ENCODE measurements at regions not wholly inside any gene's neighbourhood (a gene's known extent, or its start where the extent isn't known, plus 50 kb on each side); places are given as distances from the start of the nearest gene placed in this dataset.

DNA sequence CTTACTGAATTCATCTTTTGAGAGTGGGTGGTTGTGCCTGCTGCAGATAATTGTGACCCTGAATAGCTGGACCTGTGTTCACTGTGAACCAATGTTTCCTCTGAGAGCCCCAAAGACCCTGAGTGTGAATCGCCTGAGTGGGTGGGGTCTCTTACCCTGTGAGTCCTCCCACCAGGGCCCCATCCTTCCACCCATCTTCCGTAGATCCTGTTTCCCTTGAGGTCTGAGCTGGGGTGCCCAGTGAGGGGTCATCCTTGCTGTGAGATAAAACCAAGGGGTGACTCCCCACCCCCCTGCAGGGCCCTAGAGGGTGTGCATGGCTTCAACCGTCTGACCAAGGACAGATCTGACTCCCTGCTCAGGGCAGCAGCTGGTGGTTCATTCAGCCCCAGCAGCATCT lies 78.0 kb upstream of the ZNF479 start:
- no peak for TF ChIP-seq EP300 (IDR thresholded peaks at IDR 0.05; ENCODE audit: borderline replicate concordance)
- TF ChIP-seq, protein P1, sequence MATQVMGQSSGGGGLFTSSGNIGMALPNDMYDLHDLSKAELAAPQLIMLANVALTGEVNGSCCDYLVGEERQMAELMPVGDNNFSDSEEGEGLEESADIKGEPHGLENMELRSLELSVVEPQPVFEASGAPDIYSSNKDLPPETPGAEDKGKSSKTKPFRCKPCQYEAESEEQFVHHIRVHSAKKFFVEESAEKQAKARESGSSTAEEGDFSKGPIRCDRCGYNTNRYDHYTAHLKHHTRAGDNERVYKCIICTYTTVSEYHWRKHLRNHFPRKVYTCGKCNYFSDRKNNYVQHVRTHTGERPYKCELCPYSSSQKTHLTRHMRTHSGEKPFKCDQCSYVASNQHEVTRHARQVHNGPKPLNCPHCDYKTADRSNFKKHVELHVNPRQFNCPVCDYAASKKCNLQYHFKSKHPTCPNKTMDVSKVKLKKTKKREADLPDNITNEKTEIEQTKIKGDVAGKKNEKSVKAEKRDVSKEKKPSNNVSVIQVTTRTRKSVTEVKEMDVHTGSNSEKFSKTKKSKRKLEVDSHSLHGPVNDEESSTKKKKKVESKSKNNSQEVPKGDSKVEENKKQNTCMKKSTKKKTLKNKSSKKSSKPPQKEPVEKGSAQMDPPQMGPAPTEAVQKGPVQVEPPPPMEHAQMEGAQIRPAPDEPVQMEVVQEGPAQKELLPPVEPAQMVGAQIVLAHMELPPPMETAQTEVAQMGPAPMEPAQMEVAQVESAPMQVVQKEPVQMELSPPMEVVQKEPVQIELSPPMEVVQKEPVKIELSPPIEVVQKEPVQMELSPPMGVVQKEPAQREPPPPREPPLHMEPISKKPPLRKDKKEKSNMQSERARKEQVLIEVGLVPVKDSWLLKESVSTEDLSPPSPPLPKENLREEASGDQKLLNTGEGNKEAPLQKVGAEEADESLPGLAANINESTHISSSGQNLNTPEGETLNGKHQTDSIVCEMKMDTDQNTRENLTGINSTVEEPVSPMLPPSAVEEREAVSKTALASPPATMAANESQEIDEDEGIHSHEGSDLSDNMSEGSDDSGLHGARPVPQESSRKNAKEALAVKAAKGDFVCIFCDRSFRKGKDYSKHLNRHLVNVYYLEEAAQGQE (IDR thresholded peaks at IDR 0.05; ENCODE audit: low read depth): no peak
- TF ChIP-seq TAF1 (IDR thresholded peaks at IDR 0.05; ENCODE audit: low read depth): no peak
- TF ChIP-seq, protein P2, sequence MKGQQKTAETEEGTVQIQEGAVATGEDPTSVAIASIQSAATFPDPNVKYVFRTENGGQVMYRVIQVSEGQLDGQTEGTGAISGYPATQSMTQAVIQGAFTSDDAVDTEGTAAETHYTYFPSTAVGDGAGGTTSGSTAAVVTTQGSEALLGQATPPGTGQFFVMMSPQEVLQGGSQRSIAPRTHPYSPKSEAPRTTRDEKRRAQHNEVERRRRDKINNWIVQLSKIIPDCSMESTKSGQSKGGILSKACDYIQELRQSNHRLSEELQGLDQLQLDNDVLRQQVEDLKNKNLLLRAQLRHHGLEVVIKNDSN (IDR thresholded peaks at IDR 0.05): no peak
- no peak for TF ChIP-seq CEBPB (IDR thresholded peaks at IDR 0.05)
- TF ChIP-seq FOXM1 (IDR thresholded peaks at IDR 0.05; ENCODE audit: borderline replicate concordance, low read depth): no peak
- no peak for TF ChIP-seq EGR1 (IDR thresholded peaks at IDR 0.05)
- TF ChIP-seq, protein P3, sequence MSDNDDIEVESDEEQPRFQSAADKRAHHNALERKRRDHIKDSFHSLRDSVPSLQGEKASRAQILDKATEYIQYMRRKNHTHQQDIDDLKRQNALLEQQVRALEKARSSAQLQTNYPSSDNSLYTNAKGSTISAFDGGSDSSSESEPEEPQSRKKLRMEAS (IDR thresholded peaks at IDR 0.05): no peak
- no peak for TF ChIP-seq YY1 (IDR thresholded peaks at IDR 0.05; ENCODE audit: low read depth)
- TF ChIP-seq ZBTB7A (IDR thresholded peaks at IDR 0.05; ENCODE audit: low read depth): no peak
- TF ChIP-seq CREB1 (IDR thresholded peaks at IDR 0.05; ENCODE audit: low read depth): no peak
- no peak for TF ChIP-seq RAD21 (IDR thresholded peaks at IDR 0.05; ENCODE audit: low read depth)
- no peak for TF ChIP-seq TCF12 (IDR thresholded peaks at IDR 0.05; ENCODE audit: low read depth)
- TF ChIP-seq TEAD4 (IDR thresholded peaks at IDR 0.05): no peak

DNA sequence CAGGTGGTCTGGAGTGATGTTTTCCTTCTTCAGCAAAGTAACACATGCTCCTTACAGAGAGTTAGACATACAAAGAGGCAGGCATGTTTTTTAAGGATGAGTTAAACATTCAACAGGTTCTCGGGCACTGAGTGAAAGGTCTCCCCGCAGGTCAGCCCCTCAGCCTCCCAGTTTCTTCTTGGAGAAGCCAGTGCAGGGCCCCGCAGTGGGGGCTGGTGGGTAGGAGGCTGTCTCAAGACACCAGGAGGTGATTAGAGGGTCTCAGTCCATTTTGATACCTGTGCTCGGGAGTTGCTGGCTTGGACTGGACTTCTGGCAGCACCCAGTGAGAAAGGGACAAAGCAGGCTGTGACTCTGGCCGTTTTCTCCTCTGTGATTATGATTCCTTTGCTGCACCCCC lies 78.6 kb upstream of the ZNF479 start:
- TF ChIP-seq YY1 (IDR thresholded peaks at IDR 0.05; ENCODE audit: low read depth) (no peak), ZBTB7A (IDR thresholded peaks at IDR 0.05; ENCODE audit: low read depth) (no peak), RAD21 (IDR thresholded peaks at IDR 0.05; ENCODE audit: low read depth) (no peak)

DNA sequence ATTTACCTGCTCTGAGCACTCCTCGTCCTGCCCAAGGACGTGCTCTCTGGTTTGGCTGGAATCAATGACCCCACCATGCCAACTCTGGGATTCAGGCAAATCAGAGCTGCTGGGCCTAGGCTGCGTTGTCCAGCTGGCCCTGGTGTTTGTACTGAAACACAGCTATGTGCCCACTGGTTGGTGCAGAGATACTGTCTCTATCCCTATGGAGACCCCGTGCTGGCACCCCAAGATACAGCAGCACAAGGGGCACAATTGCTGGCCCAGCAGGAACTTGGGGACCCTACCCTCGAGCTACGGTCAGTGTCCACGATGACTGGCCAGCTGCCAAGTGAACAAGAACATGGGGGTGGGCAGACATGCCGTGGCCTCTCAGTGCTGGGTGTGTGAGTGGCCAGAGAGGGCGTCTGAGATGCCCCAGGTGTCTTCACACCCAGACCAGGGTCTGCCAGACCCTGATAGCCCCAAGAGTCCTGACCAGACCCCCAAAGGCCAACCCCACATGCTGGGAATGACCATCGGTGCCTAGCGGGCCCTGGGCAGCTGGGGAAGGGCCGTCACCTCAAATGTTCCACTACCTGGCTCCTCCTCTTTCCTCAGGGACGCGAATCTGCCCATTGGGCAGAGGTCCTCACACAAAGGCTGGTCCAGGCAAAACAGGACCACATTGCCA lies 79.3 kb upstream of the ZNF479 start:
- TF ChIP-seq, protein P1 (IDR thresholded peaks at IDR 0.05; ENCODE audit: low read depth): no peak
- TF ChIP-seq TAF1 (IDR thresholded peaks at IDR 0.05; ENCODE audit: low read depth) (no peak), RAD21 (IDR thresholded peaks at IDR 0.05; ENCODE audit: low read depth) (no peak), FOXM1 (IDR thresholded peaks at IDR 0.05; ENCODE audit: borderline replicate concordance, low read depth) (no peak), EGR1 (IDR thresholded peaks at IDR 0.05) (no peak)

DNA sequence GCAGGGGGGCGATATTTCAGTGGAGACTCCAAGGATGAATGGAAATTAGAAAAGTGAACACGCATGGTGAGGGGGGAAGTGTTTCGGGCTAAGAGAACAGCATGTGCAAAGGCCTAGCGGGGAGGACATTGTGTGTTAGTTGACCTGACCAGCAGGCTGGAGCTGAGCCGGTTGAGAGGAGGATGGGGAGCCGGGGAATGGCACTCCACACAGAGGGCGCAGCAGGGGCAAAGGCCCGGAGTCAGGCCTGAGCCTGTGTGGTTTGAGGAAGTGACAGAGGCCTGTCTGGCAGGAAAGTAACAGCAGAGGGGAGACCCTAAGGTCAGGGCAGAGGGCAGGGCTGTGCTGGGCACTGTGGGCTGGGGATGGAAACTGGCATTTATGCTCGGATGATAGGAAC lies 83.2 kb upstream of the ZNF479 start:
- TF ChIP-seq CEBPB (IDR thresholded peaks at IDR 0.05) (no peak), TCF12 (IDR thresholded peaks at IDR 0.05; ENCODE audit: low read depth) (no peak), NFIC (IDR thresholded peaks at IDR 0.05) (no peak), EGR1 (IDR thresholded peaks at IDR 0.05) (no peak), EP300 (IDR thresholded peaks at IDR 0.05; ENCODE audit: borderline replicate concordance) (no peak), ZBTB7A (IDR thresholded peaks at IDR 0.05; ENCODE audit: low read depth) (no peak), CREB1 (IDR thresholded peaks at IDR 0.05; ENCODE audit: low read depth) (no peak), RAD21 (IDR thresholded peaks at IDR 0.05; ENCODE audit: low read depth) (no peak), YY1 (IDR thresholded peaks at IDR 0.05; ENCODE audit: low read depth) (no peak), TEAD4 (IDR thresholded peaks at IDR 0.05) (no peak), FOXM1 (IDR thresholded peaks at IDR 0.05; ENCODE audit: borderline replicate concordance, low read depth) (no peak), TAF1 (IDR thresholded peaks at IDR 0.05; ENCODE audit: low read depth) (no peak)
- TF ChIP-seq, protein P2 (IDR thresholded peaks at IDR 0.05): no peak
- TF ChIP-seq, protein P3 (IDR thresholded peaks at IDR 0.05): no peak
- TF ChIP-seq, protein P1 (IDR thresholded peaks at IDR 0.05; ENCODE audit: low read depth): no peak
